Putamen (tissue), 1 donor: ENCODE measurements at regions not wholly inside any gene's neighbourhood (a gene's known extent, or its start where the extent isn't known, plus 50 kb on each side); places are given as distances from the start of the nearest gene placed in this dataset.

ENCODE experiments used
- DNase-seq: peaks from one replicate; pipeline ENCODE4 v3.0.0-alpha.2; 2016; ENCODE audit warnings: low spot score

GRCh38 chr10:105982735-105983134, 1181.8 kb downstream of the SORCS1 start:
- no peak for DNase-seq

GRCh38 chr10:105981679-105982078, 1182.8 kb downstream of the SORCS1 start:
- no peak for DNase-seq

GRCh38 chr10:105974803-105975456, 1189.6 kb downstream of the SORCS1 start:
- DNase-seq = no peak

DNA sequence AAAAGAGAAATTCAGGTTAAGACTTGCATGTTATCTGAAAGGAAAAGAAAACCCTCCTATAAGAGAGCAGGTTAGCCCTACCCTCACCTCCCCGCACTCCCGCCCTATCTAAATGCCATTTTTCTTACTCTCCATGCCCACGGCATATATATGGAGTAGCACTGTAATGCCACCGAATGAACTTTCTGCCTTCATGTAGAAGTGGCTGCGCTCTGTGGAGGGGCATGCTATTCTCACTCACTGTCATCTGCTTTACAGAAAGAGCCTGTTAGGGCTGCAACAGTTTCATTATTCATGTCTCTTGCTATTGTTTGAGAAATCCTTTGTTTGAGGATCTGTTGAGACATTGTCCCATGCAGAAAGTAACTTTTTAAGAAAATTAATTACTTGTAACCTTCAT, 1190.6 kb downstream of the SORCS1 start:
- DNase-seq = no peak

DNA sequence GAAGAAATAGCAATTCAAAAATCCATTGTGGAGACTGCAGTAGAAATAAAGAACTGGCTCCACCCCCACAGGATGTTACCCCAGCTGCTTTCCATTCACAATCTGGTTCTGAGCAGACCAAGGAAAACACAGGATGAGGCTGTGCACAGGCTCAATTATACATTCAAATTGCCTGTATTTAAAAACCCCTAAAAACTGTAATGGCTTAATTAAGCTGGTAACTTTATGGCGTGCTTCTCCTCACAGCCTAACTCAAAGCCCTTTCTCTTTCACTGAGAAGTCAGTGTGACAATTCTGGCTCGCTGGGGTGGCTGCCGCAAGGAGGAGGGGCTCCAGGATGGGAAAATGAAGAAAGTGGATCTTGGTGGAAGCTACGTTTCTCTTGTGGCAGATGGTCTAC, 1191.1 kb downstream of the SORCS1 start:
- no peak for DNase-seq

GRCh38 chr10:105971460-105971859, 1193.0 kb downstream of the SORCS1 start:
- no peak for DNase-seq

DNA sequence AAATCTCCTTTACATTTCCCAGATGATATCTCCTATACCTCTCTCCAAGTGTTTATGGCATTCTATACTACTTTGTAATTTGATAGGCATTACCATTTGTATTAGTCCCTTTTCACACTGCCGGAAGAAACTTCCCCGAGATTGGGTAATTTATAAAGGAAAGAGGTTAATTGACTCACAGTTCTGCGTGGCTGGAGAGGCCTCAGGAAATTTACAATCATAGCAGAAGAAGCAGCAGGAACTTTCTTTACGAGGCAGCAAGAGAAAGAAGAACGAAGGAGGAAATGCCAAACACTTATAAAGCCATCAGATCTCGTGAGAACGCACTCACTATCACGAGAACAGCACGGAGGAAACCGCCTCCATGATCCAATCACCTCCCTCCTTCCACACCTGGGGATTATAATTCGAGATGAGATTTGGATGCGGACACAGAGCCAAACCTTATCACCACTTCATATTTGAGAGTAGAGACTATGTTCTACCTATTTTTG, 1194.6 kb downstream of the SORCS1 start:
- no peak for DNase-seq

DNA sequence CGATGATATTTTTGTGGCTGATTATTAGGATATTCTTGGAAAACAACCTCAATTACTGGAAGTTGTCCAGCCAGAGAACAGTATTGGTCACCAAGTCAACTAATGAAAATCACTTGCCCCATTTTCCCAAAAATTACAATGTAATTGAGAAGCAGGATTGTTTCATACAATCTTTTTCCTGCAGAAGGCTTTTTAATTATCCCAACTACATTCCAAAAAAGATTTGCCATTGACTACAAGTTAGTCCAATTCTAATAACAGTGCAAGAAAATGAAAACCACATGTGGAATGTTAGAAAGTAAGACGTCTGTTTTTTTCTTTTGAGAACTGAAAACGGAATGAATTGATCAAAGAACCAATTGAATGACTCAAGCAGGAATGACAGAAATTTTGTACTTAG, 1195.8 kb downstream of the SORCS1 start:
- no peak for DNase-seq

DNA sequence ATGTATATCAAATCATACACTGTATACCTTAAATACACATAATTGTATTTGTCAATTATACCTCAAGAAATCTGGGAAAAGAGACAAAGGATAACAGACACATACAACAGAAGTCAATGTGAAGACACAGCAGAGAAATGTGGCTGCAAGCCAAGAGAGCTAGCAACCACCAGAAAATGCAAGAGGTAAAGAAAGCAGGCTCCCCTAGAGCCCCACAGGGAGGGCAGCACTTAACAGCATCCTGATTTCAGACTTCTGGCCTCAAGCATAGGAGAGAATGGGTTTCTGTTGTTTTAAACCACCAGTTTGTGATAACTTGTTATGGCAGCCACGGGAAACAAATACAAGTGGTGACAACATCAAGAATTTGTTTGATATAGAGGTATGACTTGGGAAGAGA, 1197.2 kb downstream of the SORCS1 start:
- DNase-seq = no peak

GRCh38 chr10:105965141-105965540, 1199.4 kb downstream of the SORCS1 start:
- DNase-seq = no peak

DNA sequence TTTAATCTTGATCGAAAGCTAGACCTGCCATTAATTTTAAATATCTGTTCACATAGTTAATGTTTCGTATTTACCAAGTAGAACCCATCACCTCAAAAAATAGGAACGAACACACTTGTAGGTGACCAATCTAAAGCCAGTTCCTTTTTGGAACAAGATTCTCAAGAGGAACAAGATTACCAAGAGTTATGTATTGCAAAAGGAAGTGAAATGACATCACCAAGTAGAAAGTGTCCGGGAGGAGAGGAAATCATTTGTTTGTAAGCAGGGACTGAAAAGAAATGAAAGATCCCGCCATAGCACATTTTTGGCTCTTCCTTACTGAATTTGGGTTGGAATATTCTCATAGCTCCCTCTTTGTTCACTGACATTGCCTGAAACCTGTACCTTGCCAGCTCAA, 1200.5 kb downstream of the SORCS1 start:
- DNase-seq = no peak

GRCh38 chr10:105963334-105963884, 1201.1 kb downstream of the SORCS1 start:
- no peak for DNase-seq

- no peak for DNase-seq
Observed at GRCh38 chr10:105956550-105956949, 1208.0 kb downstream of the SORCS1 start.

- no peak for DNase-seq
Observed at GRCh38 chr10:105953861-105954260, 1210.6 kb downstream of the SORCS1 start.

GRCh38 chr10:105953056-105953455, 1211.5 kb downstream of the SORCS1 start:
- DNase-seq = no peak

GRCh38 chr10:105952153-105952552, 1212.4 kb downstream of the SORCS1 start:
- no peak for DNase-seq

DNA sequence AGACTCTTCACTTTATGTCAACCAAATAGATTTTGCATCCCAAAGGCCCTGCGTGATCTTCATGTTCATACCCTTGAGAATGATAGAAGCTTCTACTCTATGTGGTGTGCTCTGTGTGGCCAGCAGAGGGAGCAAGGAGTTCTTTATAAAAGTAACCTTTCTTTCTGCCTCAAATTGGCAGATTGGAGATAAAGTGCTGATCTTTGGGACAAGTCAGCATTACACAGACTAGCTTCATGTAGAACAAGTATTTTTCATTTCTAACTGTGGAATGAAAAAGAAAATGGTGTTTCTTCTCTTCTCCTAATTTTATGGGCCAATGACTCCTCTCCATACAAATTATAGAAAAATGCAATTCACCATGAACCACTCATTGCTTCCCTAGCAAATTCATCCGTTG, 1214.1 kb downstream of the SORCS1 start:
- peak; percentile 65 for DNase-seq

DNA sequence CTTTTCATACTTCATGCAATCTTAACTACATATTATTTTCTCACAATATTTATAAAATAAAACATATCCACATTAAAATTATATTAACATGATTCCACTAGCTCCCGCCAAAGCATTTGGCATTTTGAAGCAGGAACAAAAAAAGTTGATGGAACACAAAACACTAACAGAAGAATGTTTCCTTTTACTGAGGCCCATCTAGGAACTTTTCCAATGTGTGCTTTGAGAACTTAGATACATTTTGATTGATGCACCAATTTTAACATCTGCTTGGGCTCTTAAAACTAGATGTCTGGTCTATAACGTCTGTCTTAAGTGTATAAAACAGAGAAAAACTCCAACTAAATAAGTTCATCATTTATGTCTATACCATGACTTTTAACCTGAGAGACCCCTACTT, 1214.8 kb downstream of the SORCS1 start:
- DNase-seq = no peak

GRCh38 chr10:105925045-105925785, 1239.3 kb downstream of the SORCS1 start:
- DNase-seq = no peak

DNA sequence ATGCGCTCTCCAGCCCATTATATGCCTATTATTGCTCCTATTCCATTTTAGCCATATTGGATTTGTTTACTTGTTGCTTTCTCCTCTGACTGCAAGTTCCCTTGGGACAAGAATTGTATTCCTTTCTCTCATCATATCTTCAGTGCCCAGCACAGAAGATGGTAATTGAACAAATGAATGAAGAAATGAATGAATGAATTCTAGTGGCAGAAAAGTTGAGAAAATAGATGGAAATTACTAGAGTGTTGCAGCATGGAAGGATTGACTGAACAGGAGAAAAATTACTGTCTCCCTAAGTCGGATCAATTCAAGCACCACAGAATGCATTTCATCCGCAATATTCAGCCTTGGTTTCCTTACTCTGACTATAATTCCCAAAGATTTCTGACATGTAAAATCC, 1243.2 kb downstream of the SORCS1 start:
- DNase-seq = no peak

DNA sequence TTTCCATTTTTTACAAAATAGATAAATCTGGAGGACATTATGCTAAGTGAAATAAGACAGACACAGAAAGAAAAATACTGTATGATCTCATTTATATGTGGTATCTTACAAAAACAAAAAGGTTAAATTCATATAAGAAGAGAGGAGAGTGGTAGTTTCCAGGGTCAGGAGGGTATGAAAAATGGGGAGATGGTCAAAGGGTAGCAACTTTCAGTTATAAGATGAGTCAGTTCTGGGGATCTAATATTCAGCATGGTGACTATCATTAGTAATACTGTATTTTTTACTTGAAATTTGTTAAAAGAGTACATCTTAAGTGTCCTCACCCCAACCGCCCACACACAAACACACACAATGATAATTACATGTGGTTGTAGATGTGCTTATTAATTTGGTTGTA, 1250.1 kb downstream of the SORCS1 start:
- DNase-seq = no peak

- DNase-seq = no peak
Observed at GRCh38 chr10:105908701-105909100, 1255.8 kb downstream of the SORCS1 start.

DNA sequence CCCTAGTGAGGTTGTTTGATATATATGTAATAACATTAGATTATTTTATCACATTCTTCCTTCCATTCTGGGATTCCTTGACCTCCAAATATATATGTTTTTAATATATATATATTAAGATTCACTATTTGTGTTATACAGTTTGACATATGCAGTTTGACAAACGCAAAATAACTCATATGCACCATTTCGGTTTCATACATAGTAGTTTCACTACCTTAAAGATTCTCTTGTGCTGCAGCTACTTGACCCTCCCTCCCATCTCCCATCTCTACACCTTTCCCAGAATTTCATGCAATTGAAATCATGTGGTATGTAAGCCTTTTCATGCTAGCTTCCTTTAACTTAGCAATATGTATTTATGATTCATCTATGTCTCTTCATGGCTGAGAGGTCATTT, 1244.4 kb downstream of the SORCS3 start:
- no peak for DNase-seq
